SJCRH30 (cell line): ENCODE measurements at regions not wholly inside any gene's neighbourhood (a gene's known extent, or its start where the extent isn't known, plus 50 kb on each side); places are given as distances from the start of the nearest gene placed in this dataset.
A peak's percentile ranks its signal among the peaks of the same experiment; 100 is the strongest.
"Not testable (repeated sequence)": the region's sequence is repeated elsewhere in the genome, so short reads cannot be mapped to it uniquely, and the experiment has no call there.

Experiments used
- DNase-seq, 2 experiments: peaks; one replicate each; pipeline ENCODE4 v3.0.0-alpha.2; 2015 to 2020
- H3K27ac ChIP-seq: fragments of 250-450 bp; sonication (Bioruptor Pico); 2 replicates; pipeline ENCODE4 v1.5.1; 2020; ENCODE audit warnings: mild to moderate bottlenecking, moderate library complexity
- H3K27me3 ChIP-seq: fragments of 250-450 bp; sonication (Bioruptor Pico); 2 replicates; pipeline ENCODE4 v1.5.1; 2020; ENCODE audit warnings: mild to moderate bottlenecking, moderate library complexity
- H3K36me3 ChIP-seq: fragments of 250-450 bp; sonication (Bioruptor Pico); 2 replicates; pipeline ENCODE4 v1.5.1; 2020; ENCODE audit warnings: mild to moderate bottlenecking, moderate library complexity
- H3K4me1 ChIP-seq: fragments of 250-450 bp; sonication (Bioruptor Pico); 2 replicates; pipeline ENCODE4 v1.5.1; 2020; ENCODE audit warnings: mild to moderate bottlenecking, moderate library complexity
- H3K4me3 ChIP-seq: fragments of 250-450 bp; sonication (Bioruptor Pico); 2 replicates; pipeline ENCODE4 v1.5.1; 2020; ENCODE audit warnings: mild to moderate bottlenecking, moderate library complexity
- H3K9me3 ChIP-seq: fragments of 250-450 bp; sonication (Bioruptor Pico); replicated peaks from 2 replicates; pipeline ENCODE4 v1.5.1; 2020; ENCODE audit warnings: mild to moderate bottlenecking, moderate library complexity

- no peak for DNase-seq
- H3K4me3 ChIP-seq, result no peak overlapping the region
- H3K27ac ChIP-seq, result no peak overlapping the region
- H3K36me3 ChIP-seq, result no peaks in the 10 kb centered on the region
- H3K27me3 ChIP-seq, result no peaks in the 10 kb centered on the region
- H3K4me1 ChIP-seq, result no peaks in the 10 kb centered on the region
- H3K9me3 ChIP-seq, result no peaks in the 10 kb centered on the region
These were observed 728.6 kb downstream of the SLC4A3 start for GRCh38 chr2:220356076-220356475.

- Histone ChIP-seq H3K9me3 (no peaks in the 10 kb centered on the region), H3K4me3 (no peak overlapping the region), H3K36me3 (no peaks in the 10 kb centered on the region), H3K27ac (no peak overlapping the region), H3K27me3 (no peaks in the 10 kb centered on the region), H3K4me1 (no peaks in the 10 kb centered on the region)
- DNase-seq, result no peak
These were observed 737.6 kb downstream of the SLC4A3 start for GRCh38 chr2:220365023-220365422.

DNA sequence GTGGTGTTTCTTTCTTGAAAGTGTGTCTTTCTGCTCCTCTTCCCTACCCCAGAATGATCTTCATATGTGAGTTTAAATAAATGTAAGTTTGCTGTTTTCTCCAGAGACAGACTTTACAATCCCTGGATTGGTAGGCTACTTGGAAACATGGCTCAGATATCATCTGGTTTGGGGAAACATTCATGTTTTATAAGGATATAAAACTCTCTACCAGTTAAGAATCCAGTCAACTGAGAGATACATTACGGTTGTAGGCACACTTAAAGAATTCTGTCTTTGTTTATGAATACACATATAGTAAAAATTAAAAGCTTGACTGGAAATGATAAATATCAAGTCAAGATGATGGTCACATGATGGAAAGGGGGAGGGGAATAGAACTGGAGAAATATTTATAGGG lies 739.3 kb downstream of the SLC4A3 start:
- DNase-seq, result no peak
- Histone ChIP-seq H3K27me3 (no peaks in the 10 kb centered on the region), H3K36me3 (no peaks in the 10 kb centered on the region), H3K4me1 (no peaks in the 10 kb centered on the region), H3K9me3 (no peaks in the 10 kb centered on the region), H3K27ac (no peak overlapping the region), H3K4me3 (no peak overlapping the region)

GRCh38 chr2:220370764-220371163 lies 743.3 kb downstream of the SLC4A3 start:
- no peak overlapping the region for H3K27ac ChIP-seq
- H3K9me3 ChIP-seq, result no peaks in the 10 kb centered on the region
- no peak overlapping the region for H3K4me3 ChIP-seq
- no peaks in the 10 kb centered on the region for H3K36me3 ChIP-seq
- no peaks in the 10 kb centered on the region for H3K27me3 ChIP-seq
- DNase-seq, result no peak
- H3K4me1 ChIP-seq, result no peaks in the 10 kb centered on the region

DNA sequence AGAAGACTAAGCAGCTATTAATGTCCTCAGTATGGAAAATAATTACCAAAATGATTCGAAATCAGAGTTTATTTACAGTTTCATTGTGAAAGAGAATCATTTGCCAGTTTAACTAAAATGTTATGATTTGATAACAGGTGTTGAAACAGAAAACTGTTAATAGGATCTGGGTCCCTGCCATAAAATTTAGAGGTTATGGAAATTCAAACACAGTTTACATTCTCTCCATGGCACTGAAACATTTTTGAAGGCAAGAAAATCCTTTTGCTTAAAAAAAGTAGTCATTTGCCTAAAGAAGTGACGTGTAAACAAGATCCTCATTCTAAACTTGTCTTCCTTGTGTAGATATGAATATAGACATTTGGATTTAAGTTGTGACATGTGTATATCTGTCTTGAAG lies 743.8 kb downstream of the SLC4A3 start:
- no peak overlapping the region for H3K4me3 ChIP-seq
- no peak overlapping the region for H3K27ac ChIP-seq
- H3K4me1 ChIP-seq, result no peaks in the 10 kb centered on the region
- no peak for DNase-seq
- no peaks in the 10 kb centered on the region for H3K36me3 ChIP-seq
- no peaks in the 10 kb centered on the region for H3K9me3 ChIP-seq
- no peaks in the 10 kb centered on the region for H3K27me3 ChIP-seq

DNA sequence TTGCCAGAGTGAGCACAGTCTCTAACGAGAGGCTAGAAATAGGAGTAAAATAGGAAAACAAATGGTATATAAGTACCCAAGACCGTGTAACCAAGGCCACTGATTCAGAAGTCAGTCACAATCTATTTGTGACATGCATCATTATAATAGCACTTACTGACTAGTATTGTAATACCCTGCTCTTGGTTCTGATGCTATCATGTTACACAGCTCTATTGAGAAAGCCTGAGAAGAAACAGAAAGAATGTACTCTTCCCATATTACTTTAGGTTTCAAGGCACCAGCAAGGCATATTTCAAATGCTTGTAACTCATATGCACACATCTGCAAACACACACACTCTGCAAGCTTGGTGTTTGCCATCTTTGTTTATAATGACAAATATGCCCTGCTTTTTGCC lies 746.4 kb downstream of the SLC4A3 start:
- no peak for DNase-seq
- H3K27me3 ChIP-seq, result no peaks in the 10 kb centered on the region
- H3K27ac ChIP-seq, result no peak overlapping the region

GRCh38 chr2:220374282-220374681 lies 746.9 kb downstream of the SLC4A3 start:
- H3K27ac ChIP-seq, result no peak overlapping the region
- H3K4me3 ChIP-seq, result no peak overlapping the region
- no peak for DNase-seq
- H3K36me3 ChIP-seq, result no peaks in the 10 kb centered on the region
- no peaks in the 10 kb centered on the region for H3K9me3 ChIP-seq
- H3K27me3 ChIP-seq, result no peaks in the 10 kb centered on the region
- H3K4me1 ChIP-seq, result no peaks in the 10 kb centered on the region

More for the DNA sequence above, 746.4 kb downstream of the SLC4A3 start:
- H3K4me1 ChIP-seq, result no peaks in the 10 kb centered on the region
- no peak overlapping the region for H3K4me3 ChIP-seq
- no peaks in the 10 kb centered on the region for H3K36me3 ChIP-seq
- no peaks in the 10 kb centered on the region for H3K9me3 ChIP-seq

DNA sequence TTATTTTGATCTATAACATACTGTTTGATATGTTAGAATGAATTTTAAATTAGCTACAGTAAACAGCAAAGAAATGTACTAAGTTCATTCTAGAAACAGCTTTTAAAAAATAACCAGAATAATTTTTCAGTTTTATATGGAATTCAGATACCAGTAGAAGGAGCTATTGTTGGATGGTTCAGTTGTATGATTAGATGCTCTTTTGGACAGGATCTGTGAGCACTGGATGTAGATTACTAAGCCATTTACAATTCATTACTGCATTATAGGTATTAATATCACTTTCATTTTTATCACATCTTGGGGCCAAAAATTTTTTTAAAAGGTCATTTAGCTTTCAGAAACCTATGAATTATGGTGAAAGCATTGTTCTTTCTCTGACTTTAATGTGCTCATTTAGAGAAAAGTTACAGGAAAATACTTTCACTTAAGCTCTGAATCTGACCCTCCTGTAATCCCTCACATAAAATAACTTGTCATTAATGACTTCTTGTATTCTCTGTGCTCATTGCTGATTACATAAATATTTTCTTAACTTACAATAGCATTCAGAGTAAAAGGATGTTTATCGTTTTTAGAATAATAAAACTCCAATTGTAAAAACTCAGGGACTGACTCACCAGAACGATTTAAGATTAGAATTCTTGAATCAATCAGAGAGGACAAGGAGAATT lies 750.2 kb downstream of the SLC4A3 start:
- DNase-seq, result no peak
- Histone ChIP-seq H3K9me3 (no peaks in the 10 kb centered on the region), H3K4me3 (no peak overlapping the region), H3K4me1 (no peaks in the 10 kb centered on the region), H3K27ac (no peak overlapping the region), H3K36me3 (no peaks in the 10 kb centered on the region), H3K27me3 (no peaks in the 10 kb centered on the region)

GRCh38 chr2:220387758-220388157 lies 760.3 kb downstream of the SLC4A3 start:
- not testable (repeated sequence) for H3K9me3 ChIP-seq, H3K27me3 ChIP-seq, H3K4me1 ChIP-seq, DNase-seq, H3K27ac ChIP-seq, H3K36me3 ChIP-seq, H3K4me3 ChIP-seq

- Histone ChIP-seq H3K4me3 (no peak overlapping the region), H3K9me3 (no peaks in the 10 kb centered on the region), H3K27me3 (no peaks in the 10 kb centered on the region), H3K27ac (no peak overlapping the region), H3K36me3 (no peaks in the 10 kb centered on the region), H3K4me1 (no peaks in the 10 kb centered on the region)
- DNase-seq, result no peak
These were observed 766.3 kb downstream of the SLC4A3 start for GRCh38 chr2:220393711-220394110.

- no peak overlapping the region for H3K27ac ChIP-seq
- no peaks in the 10 kb centered on the region for H3K4me1 ChIP-seq
- no peak overlapping the region for H3K4me3 ChIP-seq
- H3K9me3 ChIP-seq, result no peaks in the 10 kb centered on the region
- peak in 1 of 2 experiments; percentile 38 for DNase-seq
- no peaks in the 10 kb centered on the region for H3K36me3 ChIP-seq
- H3K27me3 ChIP-seq, result no peaks in the 10 kb centered on the region
These were observed 767.0 kb downstream of the SLC4A3 start for GRCh38 chr2:220394433-220394832.

- Histone ChIP-seq H3K4me1 (no peaks in the 10 kb centered on the region), H3K4me3 (no peak overlapping the region)
- no peak for DNase-seq
These were observed 768.9 kb downstream of the SLC4A3 start for GRCh38 chr2:220396287-220396686.

GRCh38 chr2:220410296-220410695 lies 782.9 kb downstream of the SLC4A3 start:
- Histone ChIP-seq H3K4me1 (no peaks in the 10 kb centered on the region), H3K27me3 (no peaks in the 10 kb centered on the region), H3K36me3 (no peaks in the 10 kb centered on the region), H3K4me3 (no peak overlapping the region), H3K27ac (no peak overlapping the region), H3K9me3 (no peaks in the 10 kb centered on the region)
- DNase-seq, result no peak

More at GRCh38 chr2:220396287-220396686, 768.9 kb downstream of the SLC4A3 start:
- H3K9me3 ChIP-seq, result no peaks in the 10 kb centered on the region
- no peaks in the 10 kb centered on the region for H3K27me3 ChIP-seq
- H3K36me3 ChIP-seq, result no peaks in the 10 kb centered on the region
- no peak overlapping the region for H3K27ac ChIP-seq

DNA sequence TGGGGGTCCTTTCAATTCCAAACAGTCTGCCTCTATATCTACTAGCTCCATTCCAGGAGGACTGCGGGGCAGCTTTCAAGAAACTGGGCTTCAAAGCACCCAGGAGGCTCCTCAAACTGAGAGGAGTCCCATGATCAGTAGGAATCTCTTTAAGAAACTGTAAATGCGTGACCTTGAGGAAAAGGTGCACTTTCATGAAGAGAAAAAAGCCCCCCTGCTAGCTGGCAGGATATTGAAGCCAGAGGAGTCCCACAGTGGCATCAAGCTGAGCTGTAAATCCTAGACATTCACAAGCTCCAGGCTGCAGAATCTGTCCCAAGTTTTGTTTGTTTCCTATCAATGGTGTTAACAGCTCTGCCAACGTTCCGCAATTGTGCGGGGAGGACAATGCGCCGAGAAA lies 790.1 kb downstream of the SLC4A3 start:
- Histone ChIP-seq H3K36me3 (no peaks in the 10 kb centered on the region), H3K27me3 (no peaks in the 10 kb centered on the region), H3K27ac (no peak overlapping the region), H3K9me3 (no peaks in the 10 kb centered on the region), H3K4me1 (no peaks in the 10 kb centered on the region), H3K4me3 (no peak overlapping the region)
- no peak for DNase-seq

DNA sequence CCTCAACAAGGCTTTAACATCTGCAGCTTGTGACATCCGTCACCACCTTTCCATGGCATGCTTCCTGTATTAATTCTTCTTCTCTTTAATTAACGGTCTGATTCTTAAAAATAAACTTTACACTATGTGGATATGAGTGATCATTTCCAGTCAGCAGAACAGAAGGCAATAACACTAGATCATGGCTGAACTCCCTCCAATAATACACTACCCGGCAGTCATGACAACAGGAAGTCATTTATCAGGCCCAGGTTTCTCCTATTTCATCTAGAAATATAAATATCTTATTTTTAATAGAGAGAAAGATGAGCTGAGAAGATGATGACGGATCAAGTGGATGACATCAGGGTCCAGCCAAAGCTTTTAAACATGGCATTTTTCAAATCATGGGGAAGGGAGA lies 792.2 kb downstream of the SLC4A3 start:
- no peak for DNase-seq
- Histone ChIP-seq H3K27me3 (no peaks in the 10 kb centered on the region), H3K27ac (no peak overlapping the region), H3K4me3 (no peak overlapping the region), H3K36me3 (no peaks in the 10 kb centered on the region), H3K4me1 (no peaks in the 10 kb centered on the region), H3K9me3 (no peaks in the 10 kb centered on the region)

- Histone ChIP-seq H3K4me3 (no peak overlapping the region), H3K27ac (no peak overlapping the region), H3K4me1 (no peaks in the 10 kb centered on the region), H3K36me3 (no peaks in the 10 kb centered on the region), H3K9me3 (no peaks in the 10 kb centered on the region), H3K27me3 (no peaks in the 10 kb centered on the region)
- DNase-seq, result no peak
These were observed 793.4 kb downstream of the SLC4A3 start for GRCh38 chr2:220420820-220421219.
